ENCODE measurements at regions not wholly inside any gene's neighbourhood (a gene's known extent, or its start where the extent isn't known, plus 50 kb on each side); places are given as distances from the start of the nearest gene placed in this dataset.

DNA sequence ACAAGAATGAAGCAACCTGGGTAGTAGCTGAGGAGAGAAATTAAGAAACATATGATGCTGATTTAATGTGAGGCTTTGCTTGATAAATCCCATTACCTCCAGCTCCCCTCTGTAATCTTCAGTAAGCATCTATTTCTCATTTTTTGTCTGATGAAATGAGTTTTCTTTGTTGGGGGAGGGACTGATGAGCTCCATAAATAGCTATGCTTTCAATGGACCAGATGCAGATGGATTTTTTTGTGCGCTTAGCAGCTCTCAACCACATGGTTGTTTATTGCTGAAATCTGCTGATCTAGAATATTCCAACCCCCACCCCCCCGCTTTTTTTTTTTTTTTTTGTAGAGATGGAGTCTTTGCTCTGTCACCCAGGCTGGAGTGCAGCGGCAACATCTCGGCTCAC lies 1082.0 kb downstream of the RAPGEF2 start:
- DNase-seq, result no peak
- intact Hi-C loops (cut with DNase I, micrococcal nuclease), result no loop called here
- no peak for ATAC-seq

DNA sequence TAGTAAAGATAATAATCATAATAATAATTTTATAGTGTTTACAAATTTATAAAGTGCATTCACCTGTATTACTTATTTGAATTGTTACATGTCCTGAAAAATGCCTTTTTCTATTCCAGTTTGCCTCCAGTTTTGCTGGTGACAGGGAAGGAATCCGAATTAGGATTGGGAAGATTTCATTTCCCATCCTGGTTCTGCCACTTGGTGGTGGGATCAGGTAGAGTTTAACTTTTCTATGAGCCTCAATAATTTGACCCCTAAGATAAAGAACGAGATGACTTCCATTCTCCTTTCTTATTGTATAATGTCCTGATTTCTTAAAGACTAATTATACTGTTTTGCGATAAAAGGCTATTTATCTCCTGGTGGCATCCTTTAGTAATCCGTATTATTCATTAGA lies 1090.9 kb downstream of the RAPGEF2 start:
- DNase-seq (no peak), ATAC-seq (no peak)
- intact Hi-C loops (cut with DNase I, micrococcal nuclease), result no loop called here

DNA sequence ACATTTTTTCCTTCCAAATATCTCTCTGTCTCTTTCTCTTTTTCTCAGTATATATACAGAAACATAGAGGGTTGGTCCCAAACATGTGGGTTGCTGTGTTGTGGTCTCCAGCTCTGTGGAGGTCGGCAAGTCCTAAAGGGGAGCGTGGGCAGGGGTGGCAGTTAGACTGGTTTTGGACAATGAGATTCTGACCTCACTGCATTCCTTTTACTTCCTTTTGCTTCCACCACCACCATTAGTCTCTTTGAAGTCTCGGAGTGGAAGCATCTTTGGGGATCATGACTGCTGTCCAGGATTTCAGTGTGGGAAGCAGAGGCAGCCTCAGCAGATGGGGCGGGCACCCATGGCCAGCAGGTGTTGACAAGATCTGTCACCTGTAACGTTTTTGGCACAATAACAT lies 1091.8 kb downstream of the RAPGEF2 start:
- no peak for DNase-seq
- no peak for ATAC-seq
- intact Hi-C loops (cut with DNase I, micrococcal nuclease), result no loop called here

DNA sequence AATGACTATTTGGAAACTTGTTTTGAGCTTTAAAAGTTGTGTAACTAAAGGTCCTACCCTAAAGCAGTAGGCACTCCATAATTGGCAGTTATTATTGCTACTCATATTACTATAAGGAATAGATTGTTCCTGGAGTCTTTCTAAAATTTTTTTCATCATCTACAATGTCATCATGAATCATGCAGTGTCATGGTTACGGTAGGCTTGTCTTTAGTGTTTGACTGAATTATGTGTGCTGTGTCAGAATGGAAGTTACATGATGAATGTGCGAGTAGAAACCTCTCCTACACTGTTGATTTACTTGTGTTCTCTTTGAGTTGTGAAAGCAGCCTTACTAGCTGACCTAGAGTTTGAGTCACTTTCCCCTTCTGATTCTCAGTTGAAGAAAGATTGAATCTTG lies 1099.9 kb downstream of the RAPGEF2 start:
- ATAC-seq (no peak), DNase-seq (no peak)
- intact Hi-C loops (cut with DNase I, micrococcal nuclease), result no loop called here

DNA sequence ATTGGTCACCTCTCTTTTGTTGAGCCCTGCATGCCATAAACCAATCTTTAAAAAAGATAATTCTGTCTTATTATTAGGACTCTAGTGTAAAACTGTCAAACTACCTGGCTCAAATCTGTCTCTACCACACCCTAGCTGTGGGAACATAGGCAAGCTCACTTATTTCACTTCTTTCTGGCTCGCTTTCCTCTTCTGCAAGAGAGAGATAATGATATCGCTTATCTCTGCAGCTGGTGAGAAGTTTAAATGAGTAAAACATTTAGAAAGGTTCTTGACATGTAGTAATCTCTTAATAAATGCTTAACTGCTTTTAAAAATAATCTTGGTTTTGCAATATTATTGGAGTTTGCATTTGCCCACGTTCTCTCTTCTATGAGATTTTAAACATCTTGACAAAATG lies 1109.2 kb downstream of the RAPGEF2 start:
- intact Hi-C loops (cut with DNase I, micrococcal nuclease), result no loop called here
- ATAC-seq, result no peak
- no peak for DNase-seq

DNA sequence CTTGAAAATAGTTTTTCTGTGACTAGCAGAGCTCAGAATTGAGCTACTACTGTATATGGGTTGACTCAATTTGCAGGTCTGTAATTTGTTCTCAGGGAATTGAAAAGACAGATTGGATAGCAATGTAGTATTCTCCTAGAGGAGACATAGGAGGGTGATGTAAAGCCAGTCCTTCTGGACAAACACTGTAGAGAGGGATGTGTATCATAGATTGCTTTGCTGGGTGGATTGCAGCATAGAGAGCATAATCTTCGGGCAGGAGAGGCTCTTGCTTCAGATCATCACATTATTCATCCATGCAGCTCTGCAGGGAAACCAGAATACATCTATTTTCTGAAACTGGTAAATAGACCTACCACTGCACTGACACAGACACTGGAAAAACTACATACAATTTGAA lies 1110.5 kb downstream of the RAPGEF2 start:
- no peak for DNase-seq
- no peak for ATAC-seq
- intact Hi-C loops (cut with DNase I, micrococcal nuclease), result no loop called here

DNA sequence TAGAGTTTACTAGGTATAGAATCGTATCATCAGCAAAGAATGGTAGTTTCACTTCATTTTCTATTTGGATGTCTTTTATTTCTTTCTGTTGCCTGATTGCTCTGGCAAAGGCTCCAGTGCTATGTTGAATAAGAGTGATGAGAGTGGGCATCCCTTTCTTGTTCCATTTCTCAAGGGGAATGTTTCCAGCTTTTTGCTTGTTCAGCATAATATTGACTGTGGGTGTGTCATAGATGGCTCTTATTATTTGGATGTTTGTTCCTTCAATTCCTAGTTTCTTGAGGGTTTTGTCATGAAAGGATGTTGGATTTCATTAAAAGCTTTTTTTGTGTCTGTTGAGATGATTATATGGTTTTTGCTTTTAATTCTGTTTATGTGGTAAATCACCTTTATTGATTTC lies 1114.5 kb downstream of the RAPGEF2 start:
- DNase-seq, result no peak
- no peak for ATAC-seq
- intact Hi-C loops (cut with DNase I, micrococcal nuclease), result no loop called here

DNA sequence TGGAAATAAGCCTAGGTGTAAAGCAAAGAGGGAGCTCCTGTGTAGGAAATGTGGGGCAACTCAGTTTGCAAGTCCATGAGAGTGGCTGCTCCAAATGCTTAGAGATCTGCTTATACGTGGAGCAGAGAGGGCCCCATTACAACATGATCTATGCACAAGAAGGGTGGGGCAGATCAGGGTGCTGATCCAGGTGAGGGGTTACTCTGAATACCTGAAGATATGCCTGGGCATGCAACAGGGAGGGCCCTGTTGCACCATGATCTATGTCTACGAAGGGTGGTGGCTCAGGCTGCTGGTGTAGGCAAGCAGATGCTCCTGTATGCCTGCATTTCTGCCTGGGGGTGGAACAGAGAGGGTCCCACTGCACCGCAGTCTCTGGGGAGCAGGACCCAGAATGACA lies 1121.2 kb downstream of the RAPGEF2 start:
- intact Hi-C loops (cut with DNase I, micrococcal nuclease), result no loop called here
- DNase-seq (no peak), ATAC-seq (no peak)

DNA sequence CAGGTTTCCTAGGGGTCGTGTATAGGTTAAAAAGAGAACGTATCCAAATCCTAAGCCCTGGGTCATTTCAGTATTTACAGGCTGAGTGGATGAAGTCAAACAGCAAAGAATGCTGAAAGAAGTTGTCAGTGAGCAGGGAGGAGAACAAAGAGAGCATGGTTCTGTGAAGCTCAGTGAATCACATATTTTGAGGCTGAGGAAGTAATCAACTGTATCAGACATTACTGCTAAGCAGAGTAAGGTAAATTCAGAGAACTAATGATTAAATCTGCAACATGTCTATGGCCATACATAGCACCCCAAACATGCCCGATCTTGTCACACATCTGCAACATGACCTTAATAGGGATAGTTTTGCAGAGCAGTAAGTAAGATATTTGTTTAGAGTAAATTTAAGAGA lies 1130.3 kb downstream of the RAPGEF2 start:
- intact Hi-C loops (cut with DNase I, micrococcal nuclease), result no loop called here
- no peak for ATAC-seq
- DNase-seq, result no peak

DNA sequence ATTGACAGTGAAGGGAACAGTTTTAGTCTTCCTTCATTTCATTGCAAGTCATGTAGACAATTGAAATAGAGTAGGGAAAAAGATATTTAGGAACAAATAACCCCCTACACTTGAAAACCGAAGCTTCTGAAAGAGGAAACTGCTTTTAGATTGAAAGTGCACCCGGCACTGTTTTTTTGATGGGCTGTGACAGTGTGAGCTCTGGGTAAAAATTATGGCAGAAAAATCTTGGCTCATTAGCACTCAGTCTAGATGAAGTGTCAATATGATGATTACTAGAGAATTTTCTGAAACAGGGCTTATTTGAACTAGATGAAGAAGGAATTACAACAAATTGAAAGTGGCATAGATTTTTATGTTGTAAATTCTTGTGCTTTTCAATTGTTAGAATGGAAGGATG lies 1132.4 kb downstream of the RAPGEF2 start:
- intact Hi-C loops (cut with DNase I, micrococcal nuclease), result no loop called here
- no peak for ATAC-seq
- no peak for DNase-seq

DNA sequence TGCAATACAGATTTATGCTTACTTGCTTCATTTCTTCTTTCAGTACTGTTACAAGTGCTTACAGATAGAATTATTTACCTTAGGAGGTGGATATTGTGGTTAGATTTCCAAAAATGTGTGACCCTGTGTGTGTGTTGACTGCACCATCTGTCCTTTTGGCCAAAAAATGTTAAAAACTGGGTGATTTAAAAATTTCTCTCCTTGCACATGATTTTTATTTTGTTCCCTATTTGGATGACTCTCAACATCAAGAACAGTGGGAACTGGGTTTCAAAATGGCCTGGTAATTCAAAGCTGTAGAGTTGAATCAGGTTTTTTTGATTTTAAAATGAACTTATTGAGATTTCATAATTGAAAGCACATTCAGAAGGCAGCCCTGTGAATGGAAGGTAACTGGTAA lies 1132.9 kb downstream of the RAPGEF2 start:
- ATAC-seq, result no peak
- DNase-seq, result no peak
- intact Hi-C loops (cut with DNase I, micrococcal nuclease), result no loop called here

DNA sequence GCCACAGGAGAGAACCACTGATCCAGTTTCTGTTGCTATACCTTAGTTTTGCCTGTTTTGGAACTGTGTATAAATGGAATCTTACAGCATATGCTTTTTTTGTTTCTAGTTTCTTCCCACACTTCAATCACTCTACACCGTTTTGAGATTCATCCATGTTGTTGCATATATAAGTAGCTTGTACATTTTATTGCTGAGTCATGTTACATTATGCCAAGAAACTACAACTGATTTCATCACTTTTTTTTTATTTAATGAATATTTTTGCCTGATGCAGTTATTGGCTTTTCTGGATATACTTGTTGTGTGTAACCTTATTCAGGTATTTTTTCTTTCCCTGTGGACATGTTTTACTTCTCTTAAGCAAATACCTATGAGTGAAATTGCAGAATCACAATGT lies 1135.9 kb downstream of the RAPGEF2 start:
- ATAC-seq, result no peak
- intact Hi-C loops (cut with DNase I, micrococcal nuclease), result no loop called here
- no peak for DNase-seq

DNA sequence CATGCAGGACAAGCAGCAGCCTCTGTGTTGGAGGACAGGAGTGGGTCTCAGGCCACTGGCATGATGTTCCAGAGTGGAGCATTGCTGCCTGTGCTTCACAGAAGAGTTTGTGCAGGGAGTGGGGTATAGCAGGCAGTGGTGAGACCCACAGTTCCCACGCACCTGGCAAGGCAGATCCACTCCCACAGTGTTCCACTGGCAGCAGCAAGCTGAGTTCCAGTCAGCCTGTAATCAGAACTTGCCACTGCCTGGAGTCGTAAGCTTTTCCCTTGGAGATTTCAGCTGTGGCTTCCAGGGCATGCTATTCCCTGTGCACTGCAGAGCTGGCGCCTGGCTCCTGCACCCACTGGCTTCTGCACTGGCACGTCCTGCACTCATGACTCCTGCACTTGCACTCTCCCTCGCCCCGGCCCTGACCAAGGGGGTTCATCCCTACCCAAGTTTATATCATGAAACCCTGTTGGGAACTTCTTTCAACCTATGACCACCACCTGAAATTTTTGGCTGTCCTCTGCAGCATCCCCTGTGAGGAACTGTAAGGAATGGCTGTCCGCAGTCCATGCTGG lies 1144.3 kb downstream of the RAPGEF2 start:
- no peak for DNase-seq
- intact Hi-C loops (cut with DNase I, micrococcal nuclease), result no loop called here
- no peak for ATAC-seq

DNA sequence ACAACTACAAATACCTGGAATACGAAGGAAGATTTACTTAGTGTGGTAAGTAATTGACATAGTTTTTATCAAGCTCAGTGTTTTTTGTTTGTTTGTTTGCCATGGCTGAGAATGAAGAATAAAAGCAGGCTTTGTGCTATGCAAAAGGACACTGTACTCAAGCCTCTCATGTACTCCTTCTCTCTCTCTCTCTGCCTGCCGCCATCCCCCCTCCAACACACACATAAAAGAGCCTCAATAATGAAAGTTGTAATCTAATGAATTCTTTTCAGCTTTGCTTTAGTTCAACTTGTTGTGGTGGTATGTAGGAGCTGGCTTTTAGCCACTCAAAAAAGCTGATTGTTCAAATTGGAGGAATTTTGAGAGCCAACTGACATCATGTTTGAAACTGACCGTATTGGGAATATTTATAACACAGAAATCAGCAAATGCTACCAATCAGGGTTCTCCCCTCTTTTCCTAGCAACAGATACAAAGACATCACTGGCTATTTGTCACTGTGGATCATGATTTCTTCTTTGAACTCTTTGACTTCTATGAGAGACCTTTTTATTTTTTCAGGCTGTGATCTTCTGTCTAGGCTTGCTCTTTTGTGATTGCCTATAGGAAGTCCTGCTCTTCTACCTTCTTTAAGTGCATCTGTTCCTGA lies 1148.8 kb downstream of the RAPGEF2 start:
- intact Hi-C loops (cut with DNase I, micrococcal nuclease), result no loop called here
- ATAC-seq (no peak), DNase-seq (no peak)

DNA sequence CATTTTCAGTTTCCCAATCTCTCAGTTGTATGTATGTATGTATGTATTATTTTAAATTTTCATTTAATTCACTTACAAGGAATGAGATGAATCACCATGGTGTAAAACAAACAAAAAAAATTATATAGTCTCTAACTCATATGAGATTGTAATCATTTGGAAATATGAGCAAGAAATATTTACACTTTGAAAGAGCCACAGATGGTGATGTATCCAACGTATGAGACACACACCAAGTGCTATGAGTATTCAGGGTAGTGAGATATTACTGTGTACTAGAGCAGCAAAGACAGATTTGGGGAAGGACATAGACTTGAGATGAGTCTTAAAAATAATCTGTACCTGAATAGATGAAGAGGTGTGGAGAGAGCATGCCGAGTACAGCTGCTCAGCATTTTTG lies 1154.4 kb downstream of the RAPGEF2 start:
- no peak for ATAC-seq

DNA sequence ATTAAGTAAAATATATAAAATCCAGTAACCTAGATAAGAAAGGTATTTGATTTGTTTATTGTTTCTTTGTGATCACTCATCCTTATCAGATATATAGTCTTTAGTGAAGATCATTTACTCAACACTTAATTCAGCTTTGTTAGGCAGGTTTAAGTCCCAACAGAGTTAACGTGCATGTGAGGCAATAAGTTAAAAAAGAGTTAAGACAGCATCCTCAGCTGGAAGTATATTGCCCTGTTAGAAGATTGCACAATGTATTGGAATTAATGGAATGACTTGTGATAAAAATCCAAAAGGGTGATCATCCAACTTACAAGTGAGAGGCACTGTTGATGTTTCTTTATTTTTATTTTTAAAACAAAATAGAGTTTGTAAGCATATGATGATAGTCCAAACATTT lies 1162.1 kb downstream of the RAPGEF2 start:
- ATAC-seq, result no peak

More for the DNA sequence above, 1154.4 kb downstream of the RAPGEF2 start:
- intact Hi-C loops (cut with DNase I, micrococcal nuclease), result no loop called here
- DNase-seq, result no peak

DNA sequence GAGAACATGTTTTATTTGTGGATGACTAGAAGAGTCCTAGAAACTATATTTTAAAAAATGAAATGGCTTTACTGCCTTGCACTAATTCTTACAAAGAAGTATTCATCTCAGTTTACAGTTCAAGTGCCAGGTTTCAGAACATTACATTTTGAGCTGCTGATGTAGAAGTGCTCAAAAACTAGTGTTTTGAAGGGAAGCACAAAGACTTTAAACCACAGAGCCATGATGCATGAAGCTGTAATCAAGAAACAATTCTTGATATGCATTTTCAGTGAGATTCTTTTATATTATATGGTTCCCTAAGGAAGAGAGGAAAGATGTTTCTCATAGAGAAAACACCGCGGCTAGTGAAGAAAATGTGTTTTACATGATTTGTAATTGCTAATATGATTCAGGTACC lies 1163.0 kb downstream of the RAPGEF2 start:
- no peak for ATAC-seq
- intact Hi-C loops (cut with DNase I, micrococcal nuclease), result no loop called here
- no peak for DNase-seq

More for the DNA sequence above, 1162.1 kb downstream of the RAPGEF2 start:
- intact Hi-C loops (cut with DNase I, micrococcal nuclease), result no loop called here
- DNase-seq, result no peak

DNA sequence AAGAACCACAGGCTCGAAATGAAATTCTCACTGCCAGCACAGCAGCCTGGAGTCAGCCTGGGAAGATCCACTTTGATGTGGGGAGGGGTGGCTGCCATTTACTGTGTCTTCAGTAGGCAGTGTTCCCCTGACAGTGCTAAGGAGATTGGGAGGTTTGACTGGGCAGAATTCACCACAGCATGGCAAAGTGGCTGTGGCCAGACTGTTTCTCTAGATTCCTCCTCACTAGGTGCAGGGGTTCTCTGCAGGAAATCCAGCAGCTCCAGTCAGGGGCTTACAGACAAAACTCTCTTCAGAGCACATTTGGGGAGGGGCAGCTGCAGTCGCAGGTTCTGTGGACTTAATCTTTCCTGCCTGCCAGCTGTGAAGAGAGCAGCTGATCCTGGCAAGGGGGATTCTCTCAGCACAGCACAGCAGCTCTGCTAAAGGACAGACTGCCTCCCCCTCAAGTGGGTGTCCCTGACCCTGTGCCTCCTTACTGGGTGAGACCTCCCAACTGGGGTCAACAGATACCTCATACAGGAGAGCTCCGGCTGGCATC lies 1174.0 kb downstream of the RAPGEF2 start:
- intact Hi-C loops (cut with DNase I, micrococcal nuclease), result no loop called here
- DNase-seq (no peak), ATAC-seq (no peak)

DNA sequence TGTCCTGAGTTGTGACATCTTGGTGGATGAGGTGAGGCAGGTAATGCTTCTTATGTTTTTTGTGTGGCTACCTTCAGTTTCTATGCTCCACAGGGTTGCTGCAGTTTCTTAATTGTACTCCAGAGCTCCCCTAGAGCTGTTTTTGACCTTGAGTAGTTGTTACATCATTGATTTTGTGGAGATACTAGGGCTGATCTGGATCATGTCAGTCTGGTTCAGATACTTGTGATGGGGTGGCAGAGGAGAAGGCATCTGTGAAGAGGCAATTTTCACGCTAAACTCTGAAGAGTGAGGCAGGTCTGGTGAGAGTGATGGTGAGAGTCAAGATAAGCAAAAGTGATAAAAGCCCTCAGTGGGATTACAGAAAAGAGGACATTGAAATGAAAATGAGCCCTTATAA lies 1180.2 kb downstream of the RAPGEF2 start:
- intact Hi-C loops (cut with DNase I, micrococcal nuclease), result no loop called here
- no peak for ATAC-seq
- no peak for DNase-seq

DNA sequence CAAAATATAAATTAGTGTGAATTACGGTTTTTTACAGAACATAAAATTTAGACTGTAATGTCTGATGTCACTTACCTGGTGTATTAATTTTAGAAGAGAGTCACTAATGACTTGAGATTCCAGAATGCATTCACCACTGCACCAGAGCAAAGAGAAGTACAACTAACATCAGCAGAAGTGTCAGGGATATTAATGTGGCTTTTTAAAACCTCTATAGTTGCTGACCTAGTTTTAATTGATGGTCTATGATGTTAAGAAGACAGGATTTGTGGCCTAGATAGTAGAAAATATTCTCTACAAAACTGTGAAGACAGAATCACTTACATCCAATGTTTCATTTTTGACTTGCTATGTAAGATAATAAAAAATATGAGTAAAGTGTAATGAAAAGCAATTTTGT lies 1181.6 kb downstream of the RAPGEF2 start:
- ATAC-seq (no peak), DNase-seq (no peak)
- intact Hi-C loops (cut with DNase I, micrococcal nuclease), result no loop called here

DNA sequence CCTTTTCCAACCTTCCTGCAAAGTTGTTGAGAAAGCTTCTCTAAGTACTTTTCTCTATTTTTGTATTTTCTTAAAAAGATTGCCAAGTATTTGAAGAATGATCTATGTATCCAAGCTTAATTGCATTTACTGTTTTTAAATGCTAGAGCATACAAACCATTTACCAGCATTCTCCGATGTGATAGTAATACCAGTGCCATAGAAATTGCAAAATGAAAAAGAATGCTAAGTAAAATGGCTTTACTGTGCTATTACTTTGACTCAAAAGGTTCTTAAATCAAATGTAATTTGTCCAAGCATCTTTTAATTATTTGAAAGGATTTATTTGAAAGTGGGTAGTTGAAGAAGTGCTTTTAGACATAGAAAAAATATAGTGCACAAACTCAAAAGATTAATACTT lies 1183.2 kb downstream of the RAPGEF2 start:
- no peak for ATAC-seq
- intact Hi-C loops (cut with DNase I, micrococcal nuclease), result no loop called here

More for the DNA sequence above, 1183.2 kb downstream of the RAPGEF2 start:
- DNase-seq, result no peak
